H54 (cell line): ENCODE measurements at regions not wholly inside any gene's neighbourhood (a gene's known extent, or its start where the extent isn't known, plus 50 kb on each side); places are given as distances from the start of the nearest gene placed in this dataset.

Experiments
- DNase-seq: peaks from one replicate; pipeline ENCODE4 v3.0.0; 2011; ENCODE audit warnings: low spot score, mixed read lengths; ENCODE audit not compliant: insufficient read length
- FAIRE-seq: peaks from 3 replicates; lab custom pipeline; 2011; peaks lifted over from hg19 to GRCh38; lab: Jason Lieb, UNC
- POLR2A ChIP-seq: IDR thresholded peaks from 2 replicates; pipeline ENCODE4 v1.6.1; 2011; ENCODE audit warnings: low read depth, mild to moderate bottlenecking, low read length

- DNase-seq: no peak
- no peak for FAIRE-seq
- TF ChIP-seq POLR2A: no peak
Observed at GRCh38 chr2:59956981-59957380, 596.5 kb downstream of the BCL11A start.

- TF ChIP-seq POLR2A: no peak
- FAIRE-seq (no peak), DNase-seq (no peak)
Observed at GRCh38 chr2:59947917-59948541, 605.4 kb downstream of the BCL11A start.

GRCh38 chr2:59947209-59947608 lies 606.2 kb downstream of the BCL11A start:
- no peak for TF ChIP-seq POLR2A
- FAIRE-seq: no peak
- DNase-seq: no peak

- FAIRE-seq (no peak), DNase-seq (no peak)
- no peak for TF ChIP-seq POLR2A
Observed at GRCh38 chr2:59939236-59939635, 614.2 kb downstream of the BCL11A start.

- DNase-seq (no peak), FAIRE-seq (no peak)
- TF ChIP-seq POLR2A: no peak
Observed at GRCh38 chr2:59938181-59938580, 615.3 kb downstream of the BCL11A start.

- TF ChIP-seq POLR2A: no peak
- no peak for FAIRE-seq
- DNase-seq: no peak
Observed at GRCh38 chr2:59936048-59936447, 617.4 kb downstream of the BCL11A start.

GRCh38 chr2:59935005-59935404 lies 618.4 kb downstream of the BCL11A start:
- TF ChIP-seq POLR2A: no peak
- no peak for FAIRE-seq
- no peak for DNase-seq

- DNase-seq: no peak
- no peak for FAIRE-seq
- TF ChIP-seq POLR2A: no peak
Observed at GRCh38 chr2:59933948-59934347, 619.5 kb downstream of the BCL11A start.

GRCh38 chr2:59932341-59932740 lies 621.1 kb downstream of the BCL11A start:
- no peak for FAIRE-seq
- no peak for TF ChIP-seq POLR2A
- no peak for DNase-seq

- TF ChIP-seq POLR2A: no peak
- DNase-seq: no peak
- no peak for FAIRE-seq
Observed at GRCh38 chr2:59930430-59930829, 623.0 kb downstream of the BCL11A start.

- no peak for TF ChIP-seq POLR2A
- DNase-seq: no peak
- no peak for FAIRE-seq
Observed at GRCh38 chr2:59926731-59927130, 626.7 kb downstream of the BCL11A start.

GRCh38 chr2:59925321-59925720 lies 628.1 kb downstream of the BCL11A start:
- DNase-seq: no peak

GRCh38 chr2:59924346-59924745 lies 629.1 kb downstream of the BCL11A start:
- no peak for TF ChIP-seq POLR2A
- no peak for FAIRE-seq
- no peak for DNase-seq

More at GRCh38 chr2:59925321-59925720, 628.1 kb downstream of the BCL11A start:
- FAIRE-seq: no peak
- no peak for TF ChIP-seq POLR2A

GRCh38 chr2:59922450-59922849 lies 631.0 kb downstream of the BCL11A start:
- DNase-seq (no peak), FAIRE-seq (no peak)
- no peak for TF ChIP-seq POLR2A

GRCh38 chr2:59921743-59922142 lies 631.7 kb downstream of the BCL11A start:
- no peak for TF ChIP-seq POLR2A
- FAIRE-seq (no peak), DNase-seq (no peak)
